ENCODE measurements at regions not wholly inside any gene's neighbourhood (a gene's known extent, or its start where the extent isn't known, plus 50 kb on each side); places are given as distances from the start of the nearest gene placed in this dataset.

DNA sequence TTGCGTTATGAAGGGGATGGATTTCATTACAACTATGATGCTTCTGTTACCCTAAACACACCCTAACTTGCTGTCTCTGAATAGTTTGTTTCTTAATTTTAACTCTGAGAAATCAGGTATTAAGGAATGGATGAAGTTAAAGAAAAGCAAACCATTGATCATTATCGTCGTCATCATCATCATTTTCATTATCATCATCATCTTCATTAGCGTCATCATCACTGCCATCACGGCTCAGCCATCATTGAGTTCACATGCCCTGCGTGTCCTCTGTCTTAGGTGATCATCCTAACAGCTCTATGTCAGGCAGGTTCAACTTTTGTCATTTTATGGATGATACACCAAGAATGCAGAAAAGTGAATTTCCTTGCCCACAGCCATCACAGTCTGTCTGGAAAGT lies 477.5 kb upstream of the EEF2KMT start (continued):
- TF ChIP-seq ZNF462 (CRISPR knock-in tag; IDR thresholded peaks at IDR 0.05) (no peak), ZNF331 (CRISPR knock-in tag; IDR thresholded peaks at IDR 0.05; ENCODE audit: low read depth) (no peak), CREB1 (CRISPR knock-in tag; IDR thresholded peaks at IDR 0.05; ENCODE audit: low read depth) (no peak), NANOG (IDR thresholded peaks at IDR 0.05; ENCODE audit: borderline replicate concordance) (no peak)

GRCh38 chr16:5572056-5572455 lies 474.5 kb upstream of the EEF2KMT start:
- no peak overlapping the region for H3K27ac Mint-ChIP-seq
- H3K4me1 Mint-ChIP-seq, result no peaks in the 10 kb centered on the region
- Histone ChIP-seq H2AFZ (no peak overlapping the region), H3K27me3 (ENCODE audit: insufficient read depth) (no peaks in the 10 kb centered on the region), H4K20me1 (replicated peaks; ENCODE audit: insufficient read depth) (no peaks in the 10 kb centered on the region), H3K4me1 (ENCODE audit: insufficient read depth) (no peaks in the 10 kb centered on the region), H3K27ac (ENCODE audit: low read depth) (no peak overlapping the region), H3K79me2 (replicated peaks; ENCODE audit: insufficient read depth) (no peaks in the 10 kb centered on the region), H3F3A (replicated peaks; ENCODE audit: low read depth) (no peaks in the 10 kb centered on the region), H3K36me3 (ENCODE audit: insufficient read depth) (no peaks in the 10 kb centered on the region), H3K4me2 (no peak overlapping the region), H3K4me3 (no peak overlapping the region), H3K9me2 (ENCODE audit: insufficient read depth) (no peaks in the 10 kb centered on the region)
- peaks cover 4% of the 10 kb centered on the region for H3K27me3 Mint-ChIP-seq (ENCODE audit: insufficient read depth, low read depth, poor library complexity)
- no peaks in the 10 kb centered on the region for H3K9me3 Mint-ChIP-seq
- TF ChIP-seq, protein P1, sequence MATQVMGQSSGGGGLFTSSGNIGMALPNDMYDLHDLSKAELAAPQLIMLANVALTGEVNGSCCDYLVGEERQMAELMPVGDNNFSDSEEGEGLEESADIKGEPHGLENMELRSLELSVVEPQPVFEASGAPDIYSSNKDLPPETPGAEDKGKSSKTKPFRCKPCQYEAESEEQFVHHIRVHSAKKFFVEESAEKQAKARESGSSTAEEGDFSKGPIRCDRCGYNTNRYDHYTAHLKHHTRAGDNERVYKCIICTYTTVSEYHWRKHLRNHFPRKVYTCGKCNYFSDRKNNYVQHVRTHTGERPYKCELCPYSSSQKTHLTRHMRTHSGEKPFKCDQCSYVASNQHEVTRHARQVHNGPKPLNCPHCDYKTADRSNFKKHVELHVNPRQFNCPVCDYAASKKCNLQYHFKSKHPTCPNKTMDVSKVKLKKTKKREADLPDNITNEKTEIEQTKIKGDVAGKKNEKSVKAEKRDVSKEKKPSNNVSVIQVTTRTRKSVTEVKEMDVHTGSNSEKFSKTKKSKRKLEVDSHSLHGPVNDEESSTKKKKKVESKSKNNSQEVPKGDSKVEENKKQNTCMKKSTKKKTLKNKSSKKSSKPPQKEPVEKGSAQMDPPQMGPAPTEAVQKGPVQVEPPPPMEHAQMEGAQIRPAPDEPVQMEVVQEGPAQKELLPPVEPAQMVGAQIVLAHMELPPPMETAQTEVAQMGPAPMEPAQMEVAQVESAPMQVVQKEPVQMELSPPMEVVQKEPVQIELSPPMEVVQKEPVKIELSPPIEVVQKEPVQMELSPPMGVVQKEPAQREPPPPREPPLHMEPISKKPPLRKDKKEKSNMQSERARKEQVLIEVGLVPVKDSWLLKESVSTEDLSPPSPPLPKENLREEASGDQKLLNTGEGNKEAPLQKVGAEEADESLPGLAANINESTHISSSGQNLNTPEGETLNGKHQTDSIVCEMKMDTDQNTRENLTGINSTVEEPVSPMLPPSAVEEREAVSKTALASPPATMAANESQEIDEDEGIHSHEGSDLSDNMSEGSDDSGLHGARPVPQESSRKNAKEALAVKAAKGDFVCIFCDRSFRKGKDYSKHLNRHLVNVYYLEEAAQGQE (IDR thresholded peaks at IDR 0.05; ENCODE audit: unreplicated experiment), result no peak
- no peak for ATAC-seq
- no peaks in the 10 kb centered on the region for H3K36me3 Mint-ChIP-seq (ENCODE audit: low read depth)
- no peak for DNase-seq (ENCODE audit: low spot score)
- H3K4me3 Mint-ChIP-seq, result no peak overlapping the region
